Stomach (tissue), 8 donors: ENCODE measurements at regions not wholly inside any gene's neighbourhood (a gene's known extent, or its start where the extent isn't known, plus 50 kb on each side); places are given as distances from the start of the nearest gene placed in this dataset.

ENCODE experiments used
- DNase-seq, 2 donors: peaks; one replicate each; pipeline versions ENCODE4 v3.0.0 to v3.0.0-alpha.2; 2013 to 2019
- H3K27ac ChIP-seq, 5 donors: fragments of 200-600 bp in 4 of 5; sonication (generic) in 4 of 5; one replicate each; pipeline ENCODE4 v1.5.1; 2013 to 2019; ENCODE audit warnings: mild to moderate bottlenecking in 1 of 5, moderate library complexity in 1 of 5
- H3K27me3 ChIP-seq, 3 donors: fragments of 200-600 bp; sonication (generic); one replicate each; pipeline ENCODE4 v1.5.1; 2017 to 2019; ENCODE audit warnings: mixed run types in 1 of 3
- H3K36me3 ChIP-seq, 4 donors: fragments of 200-600 bp; sonication (generic); 1 replicate in 3 of 4; 2 replicates in 1 of 4; pipeline ENCODE4 v1.5.1; 2016 to 2019
- H3K4me1 ChIP-seq, 4 donors: fragments of 200-600 bp; sonication (generic); one replicate each; pipeline ENCODE4 v1.5.1; 2016 to 2019
- H3K4me3 ChIP-seq, 4 donors: fragments of 200-600 bp; sonication (generic) in 3 of 4; one replicate each; pipeline ENCODE4 v1.5.1; 2016 to 2019; ENCODE audit warnings: mild to moderate bottlenecking in 1 of 4
- H3K9me3 ChIP-seq, 4 donors: fragments of 200-600 bp; sonication (generic); one replicate each; pipeline ENCODE4 v1.5.1; 2016 to 2019
- CTCF ChIP-seq, 7 experiments: fragments of 450-650 bp in 4 of 7; fragments of 200-600 bp in 3 of 7; sonication (generic) in 3 of 7; IDR thresholded peaks; one replicate each; pipeline ENCODE4 v1.5.1; 2016 to 2019; ENCODE audit warnings: antibody characterized with exemption in 7 of 7, control low read depth in 2 of 7, mild to moderate bottlenecking in 1 of 7
- EP300 ChIP-seq: sonication (generic); formaldehyde crosslinking; IDR thresholded peaks from one replicate; pipeline ENCODE4 v1.6.1; 2017; ENCODE audit warnings: antibody characterized with exemption
- POLR2A ChIP-seq, 4 donors: fragments of 450-650 bp; IDR thresholded peaks; one replicate each; pipeline ENCODE4 v1.6.1; 2016; ENCODE audit warnings: antibody characterized with exemption in 4 of 4, control low read depth in 2 of 4, mild to moderate bottlenecking in 1 of 4, moderate library complexity in 1 of 4
- POLR2AphosphoS5 ChIP-seq, 3 donors: sonication (generic); formaldehyde crosslinking; IDR thresholded peaks; one replicate each; pipeline ENCODE4 v1.6.1; 2016; ENCODE audit warnings: antibody characterized with exemption in 3 of 3
- WGBS, 5 donors: extraction: QIAGEN DNeasy Blood & Tissue Kit in 3 of 5; methylation state at CpG; one replicate each; pipeline versions ENCODE4 v1.1.5 to v1.1.7; 2013 to 2018; 5-methylcytosine and 5-hydroxymethylcytosine counted together
- intact Hi-C: fragments of 100-400 bp; cut with DNase I; formaldehyde crosslinking; loops from one replicate; pipeline ENCODE4 v1.15.1; 2023; ENCODE audit warnings: low total_unique reads
- donor health status: healthy with polysubstance abuse.
- donor health status: Bipolar disorder and iron deficiency.
- donor health status: healthy.

- peaks cover 0 to 9% (median 0%) of the 10 kb centered on the region in 4 donors for H3K4me1 ChIP-seq
- H3K4me3 ChIP-seq, result no peak overlapping the region
- H3K36me3 ChIP-seq, result no peaks in the 10 kb centered on the region
- TF ChIP-seq POLR2A (IDR thresholded peaks at IDR 0.05) (no peak), POLR2AphosphoS5 (IDR thresholded peaks at IDR 0.05) (no peak), CTCF (IDR thresholded peaks at IDR 0.05) (no peak), EP300 (no peak)
- peak in 1 of 2 donors; percentile 41 for DNase-seq
- intact Hi-C loops, result no loop called here
- no peak overlapping the region for H3K27ac ChIP-seq
- no peaks in the 10 kb centered on the region for H3K9me3 ChIP-seq
- H3K27me3 ChIP-seq, result no peaks in the 10 kb centered on the region
- 60 to 70% (median 65%) methylated on average over 13 of the region's 13 CpGs for WGBS, 5 donors
These were observed 217.8 kb downstream of the BCL11A start for GRCh38 chr2:60335533-60336237.

- TF ChIP-seq EP300 (no peak), POLR2A (IDR thresholded peaks at IDR 0.05) (no peak), POLR2AphosphoS5 (IDR thresholded peaks at IDR 0.05) (no peak), CTCF (IDR thresholded peaks at IDR 0.05) (no peak)
- WGBS, 5 donors, result 80 to 93% (median 81%) methylated on average over 4 of the region's 4 CpGs
- intact Hi-C loops, result no loop called here
These were observed 218.8 kb downstream of the BCL11A start for GRCh38 chr2:60334610-60335009.

DNA sequence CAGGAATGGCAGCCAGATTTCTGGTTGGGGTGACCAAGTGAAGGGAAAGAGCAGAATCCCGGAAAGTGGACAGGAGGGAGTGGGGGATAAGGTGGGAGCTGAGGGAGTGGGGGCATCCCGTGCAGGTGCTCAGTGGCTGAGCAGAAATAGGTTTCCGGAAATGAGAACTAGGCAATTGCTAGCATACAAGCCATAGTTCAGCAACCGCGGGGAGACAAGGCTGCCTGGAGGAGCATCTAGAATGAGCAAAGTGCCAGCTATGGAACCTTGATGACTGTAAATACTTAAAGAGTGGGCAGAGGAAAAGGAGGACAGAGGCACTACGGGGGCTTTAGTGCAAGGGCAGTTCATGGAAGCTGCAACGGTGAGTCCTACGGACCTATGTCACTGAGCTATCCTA is 220.2 kb downstream of the BCL11A start:
- 90 to 97% (median 94%) methylated on average over 8 of the region's 8 CpGs for WGBS, 5 donors
- no peaks in the 10 kb centered on the region for H3K36me3 ChIP-seq
- H3K27me3 ChIP-seq, result no peaks in the 10 kb centered on the region
- TF ChIP-seq CTCF (IDR thresholded peaks at IDR 0.05) (no peak), EP300 (no peak), POLR2A (IDR thresholded peaks at IDR 0.05) (no peak), POLR2AphosphoS5 (IDR thresholded peaks at IDR 0.05) (no peak)
- H3K27ac ChIP-seq, result no peak overlapping the region
- no peak for DNase-seq
- H3K4me1 ChIP-seq, result peaks cover 0 to 9% (median 0%) of the 10 kb centered on the region in 4 donors
- intact Hi-C loops, result no loop called here
- no peaks in the 10 kb centered on the region for H3K9me3 ChIP-seq
- no peak overlapping the region for H3K4me3 ChIP-seq

More at GRCh38 chr2:60334610-60335009, 218.8 kb downstream of the BCL11A start:
- peaks cover 0 to 9% (median 0%) of the 10 kb centered on the region in 4 donors for H3K4me1 ChIP-seq
- no peak overlapping the region for H3K4me3 ChIP-seq
- no peaks in the 10 kb centered on the region for H3K27me3 ChIP-seq
- H3K36me3 ChIP-seq, result no peaks in the 10 kb centered on the region
- no peaks in the 10 kb centered on the region for H3K9me3 ChIP-seq
- H3K27ac ChIP-seq, result no peak overlapping the region
- DNase-seq, result no peak

DNA sequence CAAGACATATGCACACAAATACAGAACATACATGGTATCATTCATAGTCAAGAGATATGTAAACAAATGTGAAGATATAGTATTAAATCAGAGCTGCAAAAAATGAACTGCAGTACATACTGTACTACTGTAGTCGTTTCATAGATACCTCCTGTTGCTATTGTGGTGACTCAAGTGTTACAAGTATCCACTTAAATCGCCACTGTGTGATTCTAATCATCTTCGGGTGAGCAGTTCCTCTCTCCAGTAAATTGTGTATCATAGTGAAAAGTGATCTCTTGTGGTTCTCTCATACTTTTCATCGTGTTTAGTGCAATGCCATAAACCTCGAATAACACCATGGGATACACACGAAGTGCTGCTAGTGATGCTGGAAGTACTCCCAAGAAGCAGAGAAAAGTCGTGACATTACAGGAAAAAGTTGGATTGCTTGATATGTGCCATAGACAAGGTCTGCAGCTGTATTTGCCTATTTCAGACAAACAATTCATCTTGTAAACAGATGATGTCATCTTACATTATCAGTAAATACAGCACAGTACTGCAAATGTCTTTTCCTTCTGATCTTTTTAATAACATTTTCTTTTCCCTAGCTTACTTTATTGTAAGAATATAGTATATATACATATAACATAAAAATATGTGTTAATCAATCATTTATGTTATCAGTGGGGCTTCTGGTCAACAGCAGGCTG is 222.2 kb downstream of the BCL11A start:
- no peak for DNase-seq
- 56 to 63% (median 57%) methylated on average over 7 of the region's 7 CpGs for WGBS, 5 donors
- TF ChIP-seq EP300 (no peak), POLR2AphosphoS5 (IDR thresholded peaks at IDR 0.05) (no peak), POLR2A (IDR thresholded peaks at IDR 0.05) (no peak), CTCF (IDR thresholded peaks at IDR 0.05) (no peak)
- Histone ChIP-seq H3K36me3 (no peaks in the 10 kb centered on the region), H3K4me1 (no peaks in the 10 kb centered on the region), H3K27ac (no peak overlapping the region), H3K27me3 (no peaks in the 10 kb centered on the region), H3K9me3 (no peaks in the 10 kb centered on the region), H3K4me3 (no peak overlapping the region)
- intact Hi-C loops, result no loop called here
